Hypothalamus (tissue), 51 donors: ENCODE measurements at regions not wholly inside any gene's neighbourhood (a gene's known extent, or its start where the extent isn't known, plus 50 kb on each side); places are given as distances from the start of the nearest gene placed in this dataset.
"Not testable (repeated sequence)": the region's sequence is repeated elsewhere in the genome, so short reads cannot be mapped to it uniquely, and the experiment has no call there.

Experiments used
- DNase-seq, 51 donors: peaks; one replicate each; lab custom pipeline; 2025; lab: John Stamatoyannopoulos, UW

- no peak for DNase-seq
These were observed 872.6 kb downstream of the DTWD2 start for GRCh38 chr5:118115791-118116190.

- no peak for DNase-seq
These were observed 876.4 kb downstream of the DTWD2 start for GRCh38 chr5:118111956-118112355.

GRCh38 chr5:118107246-118107645, 881.1 kb downstream of the DTWD2 start:
- DNase-seq: not testable (repeated sequence)

- no peak for DNase-seq
These were observed 889.6 kb downstream of the DTWD2 start for GRCh38 chr5:118098716-118099115.

- DNase-seq: no peak
These were observed 893.2 kb downstream of the DTWD2 start for GRCh38 chr5:118095115-118095514.

- DNase-seq: no peak
These were observed 899.9 kb downstream of the DTWD2 start for GRCh38 chr5:118088448-118088847.

GRCh38 chr5:118076490-118076889, 911.9 kb downstream of the DTWD2 start:
- DNase-seq: no peak

GRCh38 chr5:118070041-118070440, 918.3 kb downstream of the DTWD2 start:
- no peak for DNase-seq

- no peak for DNase-seq
These were observed 918.9 kb downstream of the DTWD2 start for GRCh38 chr5:118069452-118069851.

- DNase-seq: no peak
These were observed 919.5 kb downstream of the DTWD2 start for GRCh38 chr5:118068886-118069285.

GRCh38 chr5:118063836-118064235, 924.5 kb downstream of the DTWD2 start:
- not testable (repeated sequence) for DNase-seq

- no peak for DNase-seq
These were observed 927.5 kb downstream of the DTWD2 start for GRCh38 chr5:118060833-118061232.

- no peak for DNase-seq
These were observed 935.8 kb downstream of the DTWD2 start for GRCh38 chr5:118052503-118052902.

- no peak for DNase-seq
These were observed 944.2 kb downstream of the DTWD2 start for GRCh38 chr5:118044169-118044568.

GRCh38 chr5:118043531-118043930, 944.8 kb downstream of the DTWD2 start:
- no peak for DNase-seq

GRCh38 chr5:118042076-118042475, 946.3 kb downstream of the DTWD2 start:
- DNase-seq: no peak

- no peak for DNase-seq
These were observed 947.9 kb downstream of the DTWD2 start for GRCh38 chr5:118040496-118040895.

GRCh38 chr5:118033686-118034338, 954.5 kb downstream of the DTWD2 start:
- no peak for DNase-seq

GRCh38 chr5:118029807-118030206, 958.5 kb downstream of the DTWD2 start:
- no peak for DNase-seq

GRCh38 chr5:118022062-118022461, 966.3 kb downstream of the DTWD2 start:
- no peak for DNase-seq

- peak in 4 of 51 donors; percentile 3 to 67 (median 12) for DNase-seq
These were observed 970.8 kb downstream of the DTWD2 start for GRCh38 chr5:118017536-118017935.

GRCh38 chr5:118016396-118016795, 972.0 kb downstream of the DTWD2 start:
- DNase-seq: no peak

- DNase-seq: no peak
These were observed 972.8 kb downstream of the DTWD2 start for GRCh38 chr5:118015511-118015910.
